Fibroblast of villous mesenchyme (primary cell): ENCODE measurements at regions not wholly inside any gene's neighbourhood (a gene's known extent, or its start where the extent isn't known, plus 50 kb on each side); places are given as distances from the start of the nearest gene placed in this dataset.

Experiments
- DNase-seq: peaks from one replicate; pipeline ENCODE4 v3.0.0-alpha.2; 2010; ENCODE audit warnings: low read depth
- H3K4me3 ChIP-seq: 2 replicates; pipeline ENCODE4 v1.5.1; 2011; ENCODE audit warnings: low read depth, mild to moderate bottlenecking, low read length
- TF ChIP-seq, protein P1 (sequence below): IDR thresholded peaks from 2 replicates; pipeline ENCODE4 v1.5.1; 2012; ENCODE audit warnings: low read depth, mild to moderate bottlenecking, low read length; ENCODE audit not compliant: insufficient read depth

- DNase-seq = no peak
- TF ChIP-seq, protein P1, sequence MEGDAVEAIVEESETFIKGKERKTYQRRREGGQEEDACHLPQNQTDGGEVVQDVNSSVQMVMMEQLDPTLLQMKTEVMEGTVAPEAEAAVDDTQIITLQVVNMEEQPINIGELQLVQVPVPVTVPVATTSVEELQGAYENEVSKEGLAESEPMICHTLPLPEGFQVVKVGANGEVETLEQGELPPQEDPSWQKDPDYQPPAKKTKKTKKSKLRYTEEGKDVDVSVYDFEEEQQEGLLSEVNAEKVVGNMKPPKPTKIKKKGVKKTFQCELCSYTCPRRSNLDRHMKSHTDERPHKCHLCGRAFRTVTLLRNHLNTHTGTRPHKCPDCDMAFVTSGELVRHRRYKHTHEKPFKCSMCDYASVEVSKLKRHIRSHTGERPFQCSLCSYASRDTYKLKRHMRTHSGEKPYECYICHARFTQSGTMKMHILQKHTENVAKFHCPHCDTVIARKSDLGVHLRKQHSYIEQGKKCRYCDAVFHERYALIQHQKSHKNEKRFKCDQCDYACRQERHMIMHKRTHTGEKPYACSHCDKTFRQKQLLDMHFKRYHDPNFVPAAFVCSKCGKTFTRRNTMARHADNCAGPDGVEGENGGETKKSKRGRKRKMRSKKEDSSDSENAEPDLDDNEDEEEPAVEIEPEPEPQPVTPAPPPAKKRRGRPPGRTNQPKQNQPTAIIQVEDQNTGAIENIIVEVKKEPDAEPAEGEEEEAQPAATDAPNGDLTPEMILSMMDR = no peak
- no peak overlapping the region for H3K4me3 ChIP-seq
Measured at GRCh38 chr7:25947669-25948516, 204.1 kb upstream of the NFE2L3 start.

- TF ChIP-seq, protein P1 = no peak
- H3K4me3 ChIP-seq = peak overlapping the region; percentile 77
- DNase-seq = no peak
Measured at GRCh38 chr7:25949736-25950487, 202.1 kb upstream of the NFE2L3 start.

DNA sequence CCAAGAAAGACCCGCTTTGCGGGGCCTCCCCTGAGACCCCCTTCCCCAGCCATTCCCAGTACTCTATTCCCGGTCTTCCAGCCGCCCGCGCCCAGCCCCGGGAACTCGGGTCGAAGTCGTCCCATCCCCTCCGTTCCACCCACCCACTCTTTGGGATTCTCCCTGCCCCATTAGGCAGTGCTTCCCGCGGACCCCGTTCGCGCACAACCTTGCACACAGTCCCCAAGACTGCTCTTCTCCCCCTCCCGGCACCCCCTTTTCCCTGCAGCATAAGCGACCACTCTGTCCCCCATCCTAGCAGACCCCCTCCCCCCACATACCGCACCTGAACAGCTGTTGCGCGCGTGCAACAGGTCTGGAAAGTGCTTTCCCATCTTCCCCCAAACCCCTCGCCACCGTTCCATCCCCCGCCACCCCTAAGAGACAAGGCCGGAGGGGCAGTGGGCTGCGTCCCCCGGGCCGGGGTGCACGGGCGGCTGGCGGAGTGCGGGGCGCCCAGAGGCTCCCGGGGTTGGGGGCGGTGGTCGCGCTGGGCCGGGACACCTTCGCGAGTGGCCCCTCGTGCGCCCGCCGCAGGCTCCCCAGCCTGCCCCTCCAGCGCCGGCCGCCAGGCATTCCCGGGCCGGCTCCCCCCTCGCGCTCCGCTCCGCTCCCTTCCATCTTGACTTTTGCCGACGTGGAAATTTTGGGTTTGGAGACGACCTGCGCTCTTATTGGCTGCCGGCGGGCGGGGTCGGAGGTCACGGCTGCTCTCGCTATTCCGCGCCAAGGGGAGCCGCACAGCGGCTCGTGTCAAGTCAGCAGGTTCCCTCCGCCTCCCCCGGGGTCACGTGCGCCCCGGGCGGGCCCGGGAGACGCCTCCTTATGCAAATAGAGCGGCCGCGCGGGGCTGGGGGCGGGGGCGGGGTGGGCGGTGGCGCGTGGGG is 201.2 kb upstream of the NFE2L3 start:
- TF ChIP-seq, protein P1 = no peak
- peak; percentile 86 for DNase-seq
- H3K4me3 ChIP-seq = peak overlapping the region; percentile 77

DNA sequence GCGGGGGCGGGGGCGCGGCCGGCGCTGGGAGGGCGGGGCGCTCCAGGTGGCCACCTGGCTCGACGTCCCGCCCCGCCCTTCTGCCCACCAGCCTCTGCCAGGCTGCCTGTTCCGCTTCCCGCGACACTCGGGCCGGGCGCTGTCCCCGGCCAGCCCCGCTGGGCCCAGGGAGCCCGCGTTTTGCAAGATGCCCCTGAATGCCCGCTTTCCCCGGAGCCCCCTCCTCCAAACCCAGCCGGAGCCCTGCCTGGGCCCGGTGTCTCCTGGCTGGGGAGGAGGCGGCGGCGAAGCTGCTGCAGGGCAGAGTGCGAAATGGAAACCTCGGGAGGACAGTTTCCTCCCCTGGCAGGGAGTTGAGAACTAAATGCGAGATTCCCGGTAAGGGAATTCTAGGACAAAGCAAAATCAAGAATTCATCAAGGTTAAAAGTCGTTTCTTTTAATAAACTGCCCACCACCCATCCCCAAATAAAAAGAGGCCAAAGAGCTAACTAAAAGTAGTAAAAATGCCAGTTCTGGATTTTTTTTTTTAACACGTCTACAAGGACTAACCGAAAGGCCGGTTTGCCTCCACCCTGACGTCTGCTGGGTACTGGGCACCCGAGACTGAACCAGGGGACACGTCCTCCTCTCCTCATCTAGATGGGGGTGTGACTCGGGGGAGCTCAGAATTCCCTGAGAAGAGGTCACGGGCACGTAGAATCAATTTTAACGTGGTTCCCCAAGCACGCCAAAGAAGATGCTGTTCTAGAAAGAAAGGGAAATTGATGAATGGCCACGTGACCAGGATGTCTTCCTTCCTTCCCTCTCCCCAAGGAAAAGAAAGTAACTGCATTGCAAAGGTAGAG is 200.4 kb upstream of the NFE2L3 start:
- TF ChIP-seq, protein P1 = no peak
- DNase-seq = no peak
- H3K4me3 ChIP-seq = peak overlapping the region; percentile 77

DNA sequence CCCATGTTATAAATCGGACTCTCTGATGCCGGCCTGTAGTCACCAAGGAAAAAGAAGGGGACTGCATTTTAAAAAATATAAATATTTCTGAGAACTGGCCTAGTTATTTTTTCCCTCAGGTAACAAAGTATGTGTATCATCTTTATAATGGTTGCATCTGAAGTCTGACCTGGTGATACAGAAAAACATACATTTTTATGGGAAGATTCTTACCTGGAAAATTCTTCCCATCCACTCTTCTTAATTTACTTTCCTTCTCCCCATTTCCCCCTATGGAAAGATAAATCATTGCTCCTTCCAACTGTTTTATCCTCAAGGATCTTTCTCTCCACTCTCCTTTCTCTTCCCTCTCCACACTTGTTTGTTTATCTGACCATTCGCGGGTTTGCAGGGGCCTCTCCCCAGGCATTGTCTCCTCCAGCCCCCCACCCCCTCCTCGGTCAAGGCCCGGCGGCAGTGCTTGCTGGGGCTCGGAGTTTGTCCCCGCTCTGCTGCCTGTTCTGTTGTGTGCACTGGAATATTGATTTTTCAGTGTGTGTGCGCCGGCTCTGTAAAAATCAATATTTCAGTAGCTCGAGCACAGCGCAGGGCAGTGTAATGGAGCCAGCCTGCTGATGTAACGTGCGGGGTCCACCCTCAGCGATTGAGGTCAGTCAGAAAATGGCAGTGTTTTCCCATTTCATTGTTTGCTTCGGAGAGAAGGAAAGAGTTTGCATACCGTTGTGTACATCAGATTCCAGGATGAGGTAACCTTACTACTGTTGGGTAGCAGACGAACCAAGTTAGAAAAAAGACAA is 199.5 kb upstream of the NFE2L3 start:
- TF ChIP-seq, protein P1 = no peak
- DNase-seq = no peak
- H3K4me3 ChIP-seq = no peak overlapping the region
